C4-2B (cell line): ENCODE measurements at regions not wholly inside any gene's neighbourhood (a gene's known extent, or its start where the extent isn't known, plus 50 kb on each side); places are given as distances from the start of the nearest gene placed in this dataset.

ENCODE experiments used
- ZFX ChIP-seq: fragments of 450-650 bp; IDR thresholded peaks from 2 replicates; pipeline ENCODE4 v1.6.1; 2017
- TF ChIP-seq, protein P1 (sequence below): fragments of 450-650 bp; conservative IDR thresholded peaks from 2 replicates; pipeline ENCODE4 v1.5.1; 2017; ENCODE audit warnings: mild to moderate bottlenecking

DNA sequence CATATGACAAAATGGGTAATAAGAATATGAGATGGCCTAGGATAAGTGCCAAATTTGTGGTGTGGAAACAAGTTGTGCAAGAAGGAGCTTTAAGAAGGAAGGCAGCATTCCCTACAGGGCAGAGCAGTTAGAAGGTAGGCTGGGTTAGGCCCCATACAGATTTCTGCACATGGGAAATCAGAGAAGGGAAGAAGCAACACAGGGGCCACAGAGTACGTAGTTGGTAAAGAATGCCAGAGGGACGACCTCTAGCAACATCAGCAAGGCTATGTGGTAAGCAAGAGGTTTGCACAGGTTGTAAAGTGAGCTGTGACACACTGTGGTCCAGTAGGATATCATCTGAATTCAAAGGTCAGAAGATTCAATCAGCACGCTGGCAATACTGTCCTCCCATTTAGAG is 765.6 kb upstream of the B3GALT2 start:
- TF ChIP-seq, protein P1, sequence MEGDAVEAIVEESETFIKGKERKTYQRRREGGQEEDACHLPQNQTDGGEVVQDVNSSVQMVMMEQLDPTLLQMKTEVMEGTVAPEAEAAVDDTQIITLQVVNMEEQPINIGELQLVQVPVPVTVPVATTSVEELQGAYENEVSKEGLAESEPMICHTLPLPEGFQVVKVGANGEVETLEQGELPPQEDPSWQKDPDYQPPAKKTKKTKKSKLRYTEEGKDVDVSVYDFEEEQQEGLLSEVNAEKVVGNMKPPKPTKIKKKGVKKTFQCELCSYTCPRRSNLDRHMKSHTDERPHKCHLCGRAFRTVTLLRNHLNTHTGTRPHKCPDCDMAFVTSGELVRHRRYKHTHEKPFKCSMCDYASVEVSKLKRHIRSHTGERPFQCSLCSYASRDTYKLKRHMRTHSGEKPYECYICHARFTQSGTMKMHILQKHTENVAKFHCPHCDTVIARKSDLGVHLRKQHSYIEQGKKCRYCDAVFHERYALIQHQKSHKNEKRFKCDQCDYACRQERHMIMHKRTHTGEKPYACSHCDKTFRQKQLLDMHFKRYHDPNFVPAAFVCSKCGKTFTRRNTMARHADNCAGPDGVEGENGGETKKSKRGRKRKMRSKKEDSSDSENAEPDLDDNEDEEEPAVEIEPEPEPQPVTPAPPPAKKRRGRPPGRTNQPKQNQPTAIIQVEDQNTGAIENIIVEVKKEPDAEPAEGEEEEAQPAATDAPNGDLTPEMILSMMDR, result no peak
- TF ChIP-seq ZFX, result no peak
